Activated CD4-positive, alpha-beta T cell treated with anti-CD3 and anti-CD28 coated beads, Interleukin-2, amount 10 ng/mL, durations not matched to agents 24 days and 14 days (primary cell): ENCODE measurements at regions not wholly inside any gene's neighbourhood (a gene's known extent, or its start where the extent isn't known, plus 50 kb on each side); places are given as distances from the start of the nearest gene placed in this dataset.
"Not testable (repeated sequence)": the region's sequence is repeated elsewhere in the genome, so short reads cannot be mapped to it uniquely, and the experiment has no call there.

ENCODE experiments used
- DNase-seq: peaks from one replicate; pipeline ENCODE4 v3.0.0; 2022
- H3K27ac Mint-ChIP-seq: one replicate; pipeline ENCODE4 v1.8.0; 2022; ENCODE audit warnings: mild to moderate bottlenecking, mixed read lengths
- H3K27me3 Mint-ChIP-seq: one replicate; pipeline ENCODE4 v1.8.0; 2022; ENCODE audit warnings: mixed read lengths
- H3K36me3 Mint-ChIP-seq: one replicate; pipeline ENCODE4 v1.8.0; 2022; ENCODE audit warnings: low read depth, mild to moderate bottlenecking, mixed read lengths
- H3K4me1 Mint-ChIP-seq: one replicate; pipeline ENCODE4 v1.8.0; 2021; ENCODE audit warnings: mixed read lengths
- H3K4me3 Mint-ChIP-seq: one replicate; pipeline ENCODE4 v1.8.0; 2022; ENCODE audit warnings: mild to moderate bottlenecking, moderate library complexity, mixed read lengths
- H3K9me3 Mint-ChIP-seq: one replicate; pipeline ENCODE4 v1.8.0; 2021; ENCODE audit warnings: mixed read lengths
- intact Hi-C: fragments of 100-400 bp; cut with micrococcal nuclease; formaldehyde crosslinking; loops from one replicate; pipeline ENCODE4 v1.15.1; 2023

DNA sequence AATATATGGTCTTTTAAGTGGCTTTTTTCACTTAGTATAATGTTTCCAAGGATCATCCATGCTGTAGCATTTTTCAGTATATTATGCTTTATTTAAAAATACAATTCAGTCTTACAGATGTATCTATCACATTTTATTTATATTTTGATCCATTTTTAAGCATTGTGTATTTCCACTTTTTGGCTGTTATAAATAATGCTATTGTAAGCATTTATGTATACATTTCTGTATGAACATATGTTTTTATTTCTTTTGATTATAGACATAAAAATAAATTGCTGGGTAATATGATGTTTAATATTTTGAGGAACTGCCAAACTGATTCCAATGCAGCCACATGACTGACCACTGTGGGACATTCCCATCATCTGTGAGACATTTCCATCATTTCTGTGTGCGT is 1662.0 kb downstream of the REEP3 start:
- no peaks in the 10 kb centered on the region for H3K9me3 Mint-ChIP-seq
- intact Hi-C loops: no loop called here
- no peaks in the 10 kb centered on the region for H3K27me3 Mint-ChIP-seq
- H3K4me1 Mint-ChIP-seq: no peaks in the 10 kb centered on the region
- H3K27ac Mint-ChIP-seq: no peak overlapping the region
- H3K36me3 Mint-ChIP-seq: no peaks in the 10 kb centered on the region
- no peak for DNase-seq
- H3K4me3 Mint-ChIP-seq: no peak overlapping the region

DNA sequence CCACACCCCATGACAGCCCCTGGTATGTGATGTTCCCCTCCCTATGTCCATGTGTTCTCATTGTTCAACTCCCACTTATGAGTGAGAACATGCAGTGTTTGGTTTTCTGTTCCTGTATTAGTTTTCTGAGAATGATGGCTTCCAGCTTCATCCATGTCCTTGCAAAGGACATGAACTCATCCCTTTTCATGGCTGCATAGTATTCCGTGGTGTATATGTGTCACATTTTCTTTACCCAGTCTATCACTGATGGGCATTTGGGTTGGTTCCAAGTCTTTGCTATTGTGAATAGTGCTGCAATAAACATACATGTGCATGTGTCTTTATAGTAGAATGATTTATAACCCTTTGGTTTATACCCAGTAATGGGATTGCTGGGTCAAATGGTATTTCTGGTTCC is 1665.5 kb downstream of the REEP3 start:
- H3K9me3 Mint-ChIP-seq, intact Hi-C loops, H3K36me3 Mint-ChIP-seq, H3K27me3 Mint-ChIP-seq, H3K27ac Mint-ChIP-seq, DNase-seq, H3K4me3 Mint-ChIP-seq, H3K4me1 Mint-ChIP-seq: not testable (repeated sequence)

DNA sequence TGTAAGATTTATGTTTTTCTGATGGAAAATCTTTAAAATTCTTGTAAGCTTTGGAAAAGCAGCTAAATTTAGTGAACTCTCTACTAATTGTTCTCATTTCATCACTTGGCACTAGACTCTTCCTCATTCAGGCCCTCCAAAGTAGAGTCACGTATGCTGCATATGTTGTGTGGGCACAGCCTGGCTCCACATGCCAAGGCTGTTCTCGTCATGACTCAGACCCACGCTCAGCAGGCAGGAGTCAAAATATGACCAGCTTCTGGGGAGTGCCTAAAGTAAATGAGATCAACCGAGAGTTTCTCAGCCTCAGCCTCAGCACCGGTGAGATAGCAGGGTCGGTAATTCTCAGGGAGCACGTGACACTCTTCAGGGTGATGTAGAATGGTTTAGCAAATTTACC is 1672.9 kb downstream of the REEP3 start:
- H3K27ac Mint-ChIP-seq: no peak overlapping the region
- no peaks in the 10 kb centered on the region for H3K4me1 Mint-ChIP-seq
- peaks cover 3% of the 10 kb centered on the region for H3K9me3 Mint-ChIP-seq
- DNase-seq: no peak
- H3K4me3 Mint-ChIP-seq: no peak overlapping the region
- no peaks in the 10 kb centered on the region for H3K36me3 Mint-ChIP-seq
- intact Hi-C loops: no loop called here
- no peaks in the 10 kb centered on the region for H3K27me3 Mint-ChIP-seq

DNA sequence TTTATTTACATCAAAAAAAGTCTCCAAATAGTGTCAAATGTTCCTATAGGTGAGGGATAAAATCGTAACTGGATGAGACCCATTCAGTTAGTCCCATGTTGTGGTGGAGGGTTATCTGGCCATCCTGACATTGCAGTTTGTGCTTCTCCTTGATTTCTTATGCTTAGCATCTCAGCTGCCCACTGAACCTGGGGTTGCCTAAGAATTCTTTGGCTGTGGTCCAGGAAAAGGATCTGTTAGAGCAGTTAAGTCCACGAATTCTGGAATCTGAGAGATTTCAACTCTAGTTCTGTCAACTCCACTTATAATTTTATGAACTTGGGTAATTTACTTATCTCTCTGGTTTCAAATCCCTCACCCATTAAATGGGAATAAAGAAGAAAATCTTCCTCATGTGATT is 1673.4 kb downstream of the REEP3 start:
- no peak for DNase-seq
- no peaks in the 10 kb centered on the region for H3K4me1 Mint-ChIP-seq

DNA sequence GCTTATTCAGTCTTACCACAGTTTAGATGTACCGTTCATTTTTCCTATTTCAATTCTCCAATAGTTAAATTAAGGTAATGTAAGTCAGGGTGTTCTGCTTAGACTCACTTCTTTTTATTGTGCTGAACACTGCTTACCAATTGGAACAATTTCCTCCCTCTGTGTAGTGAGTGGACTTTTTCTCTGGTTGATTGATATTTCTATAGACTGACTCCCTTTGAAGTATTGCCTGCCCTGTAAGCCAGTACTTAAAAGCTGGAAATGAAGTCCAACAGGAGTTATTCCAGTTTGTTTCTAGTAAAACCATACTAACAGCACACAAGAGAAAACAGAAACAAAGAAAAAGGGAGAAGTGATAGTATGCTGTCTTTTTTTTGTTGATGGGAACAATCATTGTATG is 1674.9 kb downstream of the REEP3 start:
- Mint-ChIP-seq H3K9me3 (peaks cover 3% of the 10 kb centered on the region), H3K36me3 (no peaks in the 10 kb centered on the region), H3K4me1 (no peaks in the 10 kb centered on the region), H3K4me3 (no peak overlapping the region), H3K27ac (no peak overlapping the region), H3K27me3 (no peaks in the 10 kb centered on the region)
- intact Hi-C loops: no loop called here
- DNase-seq: no peak

More for the DNA sequence above, 1673.4 kb downstream of the REEP3 start:
- Mint-ChIP-seq H3K9me3 (peaks cover 3% of the 10 kb centered on the region), H3K27me3 (no peaks in the 10 kb centered on the region), H3K4me3 (no peak overlapping the region), H3K27ac (no peak overlapping the region), H3K36me3 (no peaks in the 10 kb centered on the region)
- intact Hi-C loops: no loop called here

DNA sequence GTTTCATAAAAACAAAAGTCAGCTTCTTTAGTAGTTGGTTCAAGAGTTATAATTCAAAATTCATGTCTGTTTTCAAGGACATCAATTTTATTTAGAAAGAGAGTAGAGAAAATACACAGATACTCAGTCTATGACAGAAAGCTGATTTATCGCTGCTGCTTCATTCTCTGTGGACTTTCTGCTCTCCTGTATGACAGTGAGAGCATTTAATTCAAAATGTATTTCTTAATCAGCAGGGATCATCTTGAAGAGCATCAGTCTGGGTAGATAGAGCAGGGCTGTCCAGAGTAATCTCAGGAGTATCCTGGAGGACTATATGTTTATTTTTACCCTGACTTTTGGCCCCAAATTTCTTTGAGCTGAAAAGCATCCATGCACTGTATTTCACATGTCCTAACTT is 1676.7 kb downstream of the REEP3 start:
- intact Hi-C loops: no loop called here
- Mint-ChIP-seq H3K27me3 (no peaks in the 10 kb centered on the region), H3K27ac (no peak overlapping the region), H3K9me3 (peaks cover 3% of the 10 kb centered on the region), H3K4me1 (no peaks in the 10 kb centered on the region), H3K36me3 (no peaks in the 10 kb centered on the region), H3K4me3 (no peak overlapping the region)
- no peak for DNase-seq

DNA sequence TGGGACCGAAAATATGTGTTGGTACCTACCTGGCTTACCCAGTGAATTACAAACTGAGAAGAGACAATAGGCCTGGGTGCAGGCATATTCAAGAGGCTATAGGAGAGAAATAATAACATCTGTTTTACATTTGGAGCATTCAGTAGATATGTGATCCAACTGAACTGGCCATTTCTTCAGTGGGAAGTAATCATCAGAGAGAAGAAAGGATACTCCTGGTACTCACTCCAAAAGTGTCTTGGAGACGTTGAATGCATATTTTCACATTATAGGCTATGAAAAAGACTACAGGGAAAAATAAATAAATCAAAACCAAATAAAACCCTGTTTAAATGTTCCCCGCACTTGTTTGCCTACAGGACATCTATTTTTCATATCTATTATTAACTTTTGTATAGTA is 1680.3 kb downstream of the REEP3 start:
- H3K27ac Mint-ChIP-seq: no peak overlapping the region
- H3K36me3 Mint-ChIP-seq: no peaks in the 10 kb centered on the region
- no peaks in the 10 kb centered on the region for H3K4me1 Mint-ChIP-seq
- H3K27me3 Mint-ChIP-seq: no peaks in the 10 kb centered on the region
- H3K9me3 Mint-ChIP-seq: peaks cover 3% of the 10 kb centered on the region
- H3K4me3 Mint-ChIP-seq: no peak overlapping the region
- intact Hi-C loops: no loop called here
- DNase-seq: no peak

DNA sequence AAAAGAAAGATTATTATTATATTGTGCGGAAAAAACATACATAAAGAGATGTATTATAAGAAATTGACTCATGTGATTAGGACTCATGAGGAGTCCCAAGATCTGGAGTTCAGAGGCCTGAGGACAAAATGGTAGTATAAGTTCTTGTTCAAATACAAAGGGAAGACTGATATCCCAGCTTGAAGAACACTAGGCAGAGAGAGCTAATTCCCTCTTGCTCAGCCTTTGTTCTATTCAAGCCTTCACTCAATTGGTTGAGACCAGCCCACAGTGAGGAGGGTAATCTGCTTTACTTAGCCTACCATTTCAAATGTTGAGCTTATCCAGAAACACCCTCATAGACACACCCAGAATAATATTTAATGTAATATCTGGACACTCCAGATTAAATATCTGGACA is 1683.8 kb downstream of the REEP3 start:
- intact Hi-C loops: no loop called here
- no peaks in the 10 kb centered on the region for H3K9me3 Mint-ChIP-seq
- H3K4me1 Mint-ChIP-seq: no peaks in the 10 kb centered on the region
- H3K27me3 Mint-ChIP-seq: no peaks in the 10 kb centered on the region
- H3K27ac Mint-ChIP-seq: no peak overlapping the region
- no peak for DNase-seq
- no peak overlapping the region for H3K4me3 Mint-ChIP-seq
- H3K36me3 Mint-ChIP-seq: no peaks in the 10 kb centered on the region

DNA sequence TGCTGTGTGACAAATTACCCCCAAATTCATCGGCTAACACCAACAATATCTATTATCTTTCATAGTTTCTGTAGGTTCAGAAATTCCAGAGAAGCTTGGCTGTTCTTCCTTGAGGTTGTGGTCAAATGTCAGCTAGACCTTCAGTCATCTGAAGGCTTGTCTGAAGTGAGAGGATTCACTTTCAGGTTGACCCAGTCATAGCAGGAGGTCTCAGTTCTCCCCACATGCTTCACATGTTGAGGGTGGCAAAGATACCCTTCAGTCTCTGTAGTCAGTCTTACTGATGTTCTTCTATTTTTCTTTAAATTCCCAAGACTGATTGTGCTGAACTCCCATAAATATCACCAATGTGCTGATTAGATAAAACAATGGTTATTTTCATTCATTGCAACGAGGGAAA is 1692.0 kb downstream of the REEP3 start:
- no peak overlapping the region for H3K27ac Mint-ChIP-seq
- H3K36me3 Mint-ChIP-seq: no peaks in the 10 kb centered on the region
- no peaks in the 10 kb centered on the region for H3K4me1 Mint-ChIP-seq
- no peaks in the 10 kb centered on the region for H3K27me3 Mint-ChIP-seq
- no peak for DNase-seq
- H3K4me3 Mint-ChIP-seq: no peak overlapping the region
- H3K9me3 Mint-ChIP-seq: no peaks in the 10 kb centered on the region
- intact Hi-C loops: no loop called here

DNA sequence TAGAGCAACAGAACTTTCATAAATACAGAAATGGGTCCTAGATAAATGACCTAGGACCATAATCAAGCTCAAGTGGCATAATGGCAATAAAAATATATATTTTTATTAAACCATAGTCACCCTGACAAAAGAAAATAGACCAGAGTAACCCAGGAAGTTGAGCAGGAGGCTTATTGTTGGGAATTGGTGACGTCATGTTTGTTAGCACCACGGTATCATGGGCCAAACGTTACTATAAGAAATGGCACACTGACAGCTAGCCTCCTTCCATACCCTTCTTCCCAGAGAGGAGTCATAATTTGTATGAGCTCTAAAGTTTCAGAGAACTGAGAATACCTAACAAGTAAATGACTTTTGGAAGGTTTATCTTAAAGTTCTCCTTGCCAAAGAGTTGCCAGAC is 1698.2 kb downstream of the REEP3 start:
- intact Hi-C loops: no loop called here
- Mint-ChIP-seq H3K4me3 (no peak overlapping the region), H3K36me3 (no peaks in the 10 kb centered on the region), H3K27me3 (no peaks in the 10 kb centered on the region), H3K27ac (no peak overlapping the region), H3K4me1 (no peaks in the 10 kb centered on the region), H3K9me3 (no peaks in the 10 kb centered on the region)
- no peak for DNase-seq

DNA sequence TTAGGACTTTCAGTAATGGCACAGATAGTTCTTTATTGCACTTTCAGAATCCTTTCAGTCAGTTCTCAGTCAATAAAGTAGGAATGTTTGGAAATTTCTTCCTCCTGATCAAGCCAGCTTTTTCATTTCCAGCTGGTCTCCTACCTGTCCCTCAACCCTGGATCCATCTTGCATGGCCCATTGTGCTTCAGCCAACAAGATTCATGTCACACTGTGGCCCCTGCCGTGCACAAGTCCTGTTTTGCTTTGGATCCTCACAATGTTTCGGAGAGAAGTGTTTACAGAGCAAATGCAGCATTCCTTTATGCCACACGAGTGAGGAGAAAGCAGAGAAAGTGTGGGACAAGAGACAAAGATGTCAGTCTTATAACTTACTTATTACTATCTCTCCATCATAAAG is 1694.7 kb upstream of the LRRTM3 start:
- no peaks in the 10 kb centered on the region for H3K9me3 Mint-ChIP-seq
- no peak overlapping the region for H3K27ac Mint-ChIP-seq
- H3K36me3 Mint-ChIP-seq: no peaks in the 10 kb centered on the region
- DNase-seq: no peak
- H3K4me1 Mint-ChIP-seq: no peaks in the 10 kb centered on the region
- H3K27me3 Mint-ChIP-seq: no peaks in the 10 kb centered on the region
- intact Hi-C loops: no loop called here
- no peak overlapping the region for H3K4me3 Mint-ChIP-seq

DNA sequence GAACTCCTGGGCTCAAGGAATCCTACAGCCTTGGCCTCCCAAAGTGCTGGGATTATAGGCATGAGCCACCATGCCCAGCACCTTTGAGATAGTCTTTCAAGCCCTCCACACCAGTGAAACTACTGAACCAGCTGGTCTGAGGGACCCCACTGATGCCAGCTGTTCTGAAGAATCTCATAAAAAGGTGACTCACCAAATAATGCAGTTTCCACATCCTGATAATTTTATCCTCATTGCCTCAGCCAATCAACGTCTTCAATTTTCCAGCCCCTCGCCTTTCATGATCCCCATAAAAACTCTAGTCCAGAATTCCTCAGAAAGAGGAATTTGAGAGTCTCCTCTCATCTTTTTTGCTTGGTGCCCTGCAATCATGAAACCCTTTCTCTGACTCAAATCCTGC is 1691.6 kb upstream of the LRRTM3 start:
- DNase-seq: no peak
- Mint-ChIP-seq H3K27me3 (no peaks in the 10 kb centered on the region), H3K4me1 (no peaks in the 10 kb centered on the region), H3K9me3 (no peaks in the 10 kb centered on the region), H3K36me3 (no peaks in the 10 kb centered on the region), H3K4me3 (no peak overlapping the region), H3K27ac (no peak overlapping the region)
- intact Hi-C loops: no loop called here

DNA sequence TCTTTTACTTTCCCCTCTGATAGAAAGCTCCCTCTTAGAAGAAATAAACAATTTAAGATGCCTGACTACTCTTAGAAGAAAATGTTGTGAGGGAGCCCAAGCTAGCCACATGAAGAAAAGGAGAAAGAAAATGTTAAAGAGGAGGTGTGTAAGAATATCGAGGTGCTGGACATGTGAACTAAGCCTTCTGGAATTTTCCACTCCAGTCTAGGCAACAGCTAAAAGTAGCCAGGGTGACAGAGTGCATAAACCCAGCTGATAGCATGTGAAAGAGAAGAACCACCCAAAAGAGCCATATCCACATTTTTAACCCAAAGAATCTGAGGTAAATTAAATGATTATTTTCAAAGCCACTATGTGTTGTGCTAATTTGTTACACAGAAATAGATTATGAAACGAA is 1690.6 kb upstream of the LRRTM3 start:
- no peak for DNase-seq
- Mint-ChIP-seq H3K4me3 (no peak overlapping the region), H3K4me1 (no peaks in the 10 kb centered on the region), H3K36me3 (no peaks in the 10 kb centered on the region), H3K27ac (no peak overlapping the region), H3K9me3 (no peaks in the 10 kb centered on the region), H3K27me3 (no peaks in the 10 kb centered on the region)
- intact Hi-C loops: no loop called here

DNA sequence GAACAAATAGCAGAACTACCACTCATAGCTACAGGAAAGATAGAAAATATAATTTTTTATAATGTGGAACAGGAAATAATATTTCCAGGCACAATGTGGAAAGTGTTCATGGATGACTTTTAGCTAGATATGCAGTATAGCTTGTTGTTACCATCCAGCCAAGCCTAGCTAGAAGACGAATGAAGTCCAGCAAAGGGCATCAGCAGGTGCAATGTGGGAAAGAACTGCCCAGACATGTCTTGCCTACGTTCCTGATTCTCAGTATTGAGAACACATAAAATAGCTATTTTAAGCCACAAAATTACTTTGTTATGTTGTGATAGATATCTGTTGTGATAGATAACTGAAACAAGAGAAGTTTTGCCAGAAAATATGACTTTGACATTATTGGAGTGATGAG is 1690.0 kb upstream of the LRRTM3 start:
- Mint-ChIP-seq H3K27me3 (no peaks in the 10 kb centered on the region), H3K4me3 (no peak overlapping the region), H3K9me3 (no peaks in the 10 kb centered on the region), H3K36me3 (no peaks in the 10 kb centered on the region), H3K27ac (no peak overlapping the region), H3K4me1 (no peaks in the 10 kb centered on the region)
- DNase-seq: no peak
- intact Hi-C loops: no loop called here

DNA sequence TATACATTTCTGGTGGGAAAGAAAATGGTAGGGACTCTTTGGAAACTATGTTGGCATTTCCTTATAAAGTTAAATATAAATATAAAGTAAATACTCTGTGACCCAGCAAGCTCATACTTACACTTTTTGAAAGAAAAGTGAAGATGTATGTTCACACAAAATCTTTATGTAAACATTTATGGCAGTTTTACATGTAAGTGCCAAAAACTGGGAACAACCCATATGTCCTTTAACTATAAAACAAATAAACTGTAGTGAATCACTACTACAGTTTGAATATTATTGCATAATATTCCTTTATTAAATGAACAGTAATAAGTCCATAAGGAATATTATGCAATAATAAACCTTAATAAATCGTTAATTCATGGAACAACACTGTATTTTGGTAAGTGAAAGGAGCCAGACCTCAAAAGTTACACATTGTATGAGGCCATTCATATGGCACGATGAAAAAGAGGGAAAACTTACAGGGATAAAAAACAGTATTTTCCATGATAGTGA is 1660.3 kb upstream of the LRRTM3 start:
- H3K27me3 Mint-ChIP-seq: no peaks in the 10 kb centered on the region
- H3K4me1 Mint-ChIP-seq: no peaks in the 10 kb centered on the region
- DNase-seq: no peak
- no peak overlapping the region for H3K4me3 Mint-ChIP-seq
- no peak overlapping the region for H3K27ac Mint-ChIP-seq
- no peaks in the 10 kb centered on the region for H3K9me3 Mint-ChIP-seq
- intact Hi-C loops: no loop called here
- no peaks in the 10 kb centered on the region for H3K36me3 Mint-ChIP-seq
